GM06990 (cell line): ENCODE measurements at regions not wholly inside any gene's neighbourhood (a gene's known extent, or its start where the extent isn't known, plus 50 kb on each side); places are given as distances from the start of the nearest gene placed in this dataset.

Source experiments
- DNase-seq: peaks from one replicate; pipeline ENCODE4 v3.0.0-alpha.2; 2011; ENCODE audit not compliant: insufficient read length; ENCODE audit errors: extremely low read depth
- H3K27me3 ChIP-seq: replicated peaks from 2 replicates; pipeline ENCODE4 v1.6.0; 2011; ENCODE audit warnings: low read length; ENCODE audit not compliant: control insufficient read depth, insufficient read depth
- H3K36me3 ChIP-seq: 2 replicates; pipeline ENCODE4 v1.5.1; 2011; ENCODE audit warnings: low read length; ENCODE audit not compliant: control insufficient read depth, insufficient read depth
- H3K4me3 ChIP-seq: replicated peaks from 2 replicates; pipeline ENCODE4 v1.5.1; 2011; ENCODE audit warnings: low read depth, mild to moderate bottlenecking, control low read depth, low read length
- CTCF ChIP-seq: IDR thresholded peaks from 2 replicates; pipeline ENCODE4 v1.5.1; 2011; ENCODE audit warnings: low read length, control low read depth, mild to moderate bottlenecking, inconsistent platforms; ENCODE audit not compliant: insufficient read depth, poor library complexity, severe bottlenecking

GRCh38 chr5:13325765-13326164, 618.7 kb downstream of the DNAH5 start:
- no peak for TF ChIP-seq CTCF
- H3K27me3 ChIP-seq, result no peaks in the 10 kb centered on the region
- no peak for DNase-seq

GRCh38 chr5:13322769-13323168, 621.7 kb downstream of the DNAH5 start:
- Histone ChIP-seq H3K27me3 (no peaks in the 10 kb centered on the region), H3K36me3 (no peaks in the 10 kb centered on the region), H3K4me3 (no peak overlapping the region)
- no peak for TF ChIP-seq CTCF
- DNase-seq, result no peak

More at GRCh38 chr5:13325765-13326164, 618.7 kb downstream of the DNAH5 start:
- H3K36me3 ChIP-seq, result no peaks in the 10 kb centered on the region
- no peak overlapping the region for H3K4me3 ChIP-seq

- H3K4me3 ChIP-seq, result no peak overlapping the region
- no peaks in the 10 kb centered on the region for H3K36me3 ChIP-seq
- no peak for DNase-seq
- TF ChIP-seq CTCF, result no peak
- no peaks in the 10 kb centered on the region for H3K27me3 ChIP-seq
Observed at GRCh38 chr5:13317654-13318053, 626.8 kb downstream of the DNAH5 start.

- no peak overlapping the region for H3K4me3 ChIP-seq
- TF ChIP-seq CTCF, result no peak
- H3K27me3 ChIP-seq, result no peaks in the 10 kb centered on the region
- no peak for DNase-seq
- H3K36me3 ChIP-seq, result no peaks in the 10 kb centered on the region
Observed at GRCh38 chr5:13316176-13316575, 628.3 kb downstream of the DNAH5 start.

GRCh38 chr5:13307480-13307879, 637.0 kb downstream of the DNAH5 start:
- no peak for TF ChIP-seq CTCF
- no peaks in the 10 kb centered on the region for H3K27me3 ChIP-seq
- DNase-seq, result no peak
- H3K36me3 ChIP-seq, result no peaks in the 10 kb centered on the region
- H3K4me3 ChIP-seq, result no peak overlapping the region

- Histone ChIP-seq H3K36me3 (no peaks in the 10 kb centered on the region), H3K4me3 (no peak overlapping the region), H3K27me3 (no peaks in the 10 kb centered on the region)
- no peak for TF ChIP-seq CTCF
- no peak for DNase-seq
Observed at GRCh38 chr5:13303445-13303844, 641.0 kb downstream of the DNAH5 start.
